ENCODE measurements at regions not wholly inside any gene's neighbourhood (a gene's known extent, or its start where the extent isn't known, plus 50 kb on each side); places are given as distances from the start of the nearest gene placed in this dataset.

DNA sequence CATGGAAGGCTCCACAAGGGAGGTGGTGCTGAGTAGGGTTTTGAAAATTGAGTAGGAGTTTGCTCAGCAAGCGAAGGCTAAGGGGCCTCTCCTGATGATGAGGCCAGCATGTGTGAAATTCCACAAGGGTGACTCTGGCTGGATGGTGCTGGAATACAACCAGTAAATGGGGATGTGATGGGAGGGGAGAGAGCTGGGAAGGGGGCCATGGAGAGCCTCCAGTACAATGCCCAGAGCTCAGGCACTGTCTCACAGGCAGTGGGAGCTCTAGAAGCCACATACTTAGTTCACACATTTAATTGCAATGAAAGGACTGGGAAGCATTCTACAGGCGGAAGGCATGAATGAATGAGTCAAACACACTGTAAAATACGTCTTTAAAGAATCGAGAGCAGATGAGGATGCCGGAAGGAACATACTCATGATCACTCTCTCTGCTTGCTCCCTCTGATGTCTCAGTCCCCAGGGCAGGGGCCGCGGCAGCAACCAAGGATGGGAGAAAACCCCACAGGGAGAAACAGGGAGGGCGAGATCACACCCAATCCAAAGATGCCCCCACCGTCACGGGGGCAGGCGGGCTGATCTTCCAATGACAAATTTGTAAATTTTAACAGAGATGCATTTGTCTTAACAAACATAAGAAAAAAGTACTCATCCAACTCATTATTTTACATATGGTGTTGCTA, 261.0 kb downstream of the NSG2 start:
- TF ChIP-seq, protein P1, sequence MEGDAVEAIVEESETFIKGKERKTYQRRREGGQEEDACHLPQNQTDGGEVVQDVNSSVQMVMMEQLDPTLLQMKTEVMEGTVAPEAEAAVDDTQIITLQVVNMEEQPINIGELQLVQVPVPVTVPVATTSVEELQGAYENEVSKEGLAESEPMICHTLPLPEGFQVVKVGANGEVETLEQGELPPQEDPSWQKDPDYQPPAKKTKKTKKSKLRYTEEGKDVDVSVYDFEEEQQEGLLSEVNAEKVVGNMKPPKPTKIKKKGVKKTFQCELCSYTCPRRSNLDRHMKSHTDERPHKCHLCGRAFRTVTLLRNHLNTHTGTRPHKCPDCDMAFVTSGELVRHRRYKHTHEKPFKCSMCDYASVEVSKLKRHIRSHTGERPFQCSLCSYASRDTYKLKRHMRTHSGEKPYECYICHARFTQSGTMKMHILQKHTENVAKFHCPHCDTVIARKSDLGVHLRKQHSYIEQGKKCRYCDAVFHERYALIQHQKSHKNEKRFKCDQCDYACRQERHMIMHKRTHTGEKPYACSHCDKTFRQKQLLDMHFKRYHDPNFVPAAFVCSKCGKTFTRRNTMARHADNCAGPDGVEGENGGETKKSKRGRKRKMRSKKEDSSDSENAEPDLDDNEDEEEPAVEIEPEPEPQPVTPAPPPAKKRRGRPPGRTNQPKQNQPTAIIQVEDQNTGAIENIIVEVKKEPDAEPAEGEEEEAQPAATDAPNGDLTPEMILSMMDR (IDR thresholded peaks at IDR 0.05): no peak
- TF ChIP-seq POLR2A (IDR thresholded peaks at IDR 0.05) (no peak), EP300 (IDR thresholded peaks at IDR 0.05) (no peak)

Measured in suprapubic skin (tissue), 3 donors.